SU-DHL-6 (cell line): ENCODE measurements at regions not wholly inside any gene's neighbourhood (a gene's known extent, or its start where the extent isn't known, plus 50 kb on each side); places are given as distances from the start of the nearest gene placed in this dataset.

Experiments used
- EZH2phosphoT487 ChIP-seq: fragments of 200-600 bp; sonication (generic), shearing (Covaris generic); conservative IDR thresholded peaks from 2 replicates; pipeline ENCODE4 v1.6.1; 2018; ENCODE audit warnings: mild to moderate bottlenecking, antibody characterized with exemption, low read length, moderate library complexity, mixed read lengths
- TF ChIP-seq, protein P1 (sequence below): fragments of 200-600 bp; sonication (generic); IDR thresholded peaks from one replicate; pipeline ENCODE4 v1.5.1; 2017; ENCODE audit warnings: antibody characterized with exemption, mild to moderate bottlenecking, low read length, moderate library complexity; ENCODE audit not compliant: insufficient read depth, poor library complexity, severe bottlenecking

DNA sequence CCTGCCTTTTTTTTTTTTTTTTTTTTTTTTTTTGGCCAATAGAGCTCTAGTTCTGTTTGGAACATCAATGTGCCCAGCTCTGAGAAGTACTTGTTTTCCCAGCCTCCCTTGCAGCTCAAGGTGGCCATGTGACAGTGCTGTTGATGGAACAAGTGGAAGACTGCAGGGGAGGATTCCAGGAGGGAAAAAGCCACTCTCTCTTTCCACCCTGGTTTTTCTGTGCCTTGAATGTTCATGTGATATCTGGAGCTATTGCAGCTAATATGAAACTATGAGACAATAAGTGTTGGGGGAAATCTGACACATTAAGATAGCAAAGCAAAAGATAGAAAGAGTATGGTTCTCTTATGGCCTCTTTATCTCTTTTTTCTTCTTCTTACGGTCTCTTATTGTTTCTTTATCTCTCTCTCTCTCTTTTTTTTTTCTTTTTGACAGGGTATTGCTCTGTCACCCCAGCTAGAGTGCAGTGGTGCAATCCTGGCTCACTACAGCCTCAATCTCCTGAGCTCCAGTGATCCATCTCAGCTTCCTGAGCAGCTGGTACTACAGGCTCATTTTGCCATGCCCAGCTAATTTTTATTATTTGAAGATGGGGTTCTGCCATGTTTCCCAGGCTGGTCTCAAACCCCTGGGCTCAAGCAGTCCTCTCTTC lies 192.0 kb upstream of the LNX1 start:
- TF ChIP-seq, protein P1, sequence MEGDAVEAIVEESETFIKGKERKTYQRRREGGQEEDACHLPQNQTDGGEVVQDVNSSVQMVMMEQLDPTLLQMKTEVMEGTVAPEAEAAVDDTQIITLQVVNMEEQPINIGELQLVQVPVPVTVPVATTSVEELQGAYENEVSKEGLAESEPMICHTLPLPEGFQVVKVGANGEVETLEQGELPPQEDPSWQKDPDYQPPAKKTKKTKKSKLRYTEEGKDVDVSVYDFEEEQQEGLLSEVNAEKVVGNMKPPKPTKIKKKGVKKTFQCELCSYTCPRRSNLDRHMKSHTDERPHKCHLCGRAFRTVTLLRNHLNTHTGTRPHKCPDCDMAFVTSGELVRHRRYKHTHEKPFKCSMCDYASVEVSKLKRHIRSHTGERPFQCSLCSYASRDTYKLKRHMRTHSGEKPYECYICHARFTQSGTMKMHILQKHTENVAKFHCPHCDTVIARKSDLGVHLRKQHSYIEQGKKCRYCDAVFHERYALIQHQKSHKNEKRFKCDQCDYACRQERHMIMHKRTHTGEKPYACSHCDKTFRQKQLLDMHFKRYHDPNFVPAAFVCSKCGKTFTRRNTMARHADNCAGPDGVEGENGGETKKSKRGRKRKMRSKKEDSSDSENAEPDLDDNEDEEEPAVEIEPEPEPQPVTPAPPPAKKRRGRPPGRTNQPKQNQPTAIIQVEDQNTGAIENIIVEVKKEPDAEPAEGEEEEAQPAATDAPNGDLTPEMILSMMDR = no peak
- TF ChIP-seq EZH2phosphoT487 = no peak
